ENCODE measurements at regions not wholly inside any gene's neighbourhood (a gene's known extent, or its start where the extent isn't known, plus 50 kb on each side); places are given as distances from the start of the nearest gene placed in this dataset.
"Not testable (repeated sequence)": the region's sequence is repeated elsewhere in the genome, so short reads cannot be mapped to it uniquely, and the experiment has no call there.

GRCh38 chr12:34305176-34305575, 282.9 kb downstream of the ALG10 start:
- no peak for DNase-seq

DNA sequence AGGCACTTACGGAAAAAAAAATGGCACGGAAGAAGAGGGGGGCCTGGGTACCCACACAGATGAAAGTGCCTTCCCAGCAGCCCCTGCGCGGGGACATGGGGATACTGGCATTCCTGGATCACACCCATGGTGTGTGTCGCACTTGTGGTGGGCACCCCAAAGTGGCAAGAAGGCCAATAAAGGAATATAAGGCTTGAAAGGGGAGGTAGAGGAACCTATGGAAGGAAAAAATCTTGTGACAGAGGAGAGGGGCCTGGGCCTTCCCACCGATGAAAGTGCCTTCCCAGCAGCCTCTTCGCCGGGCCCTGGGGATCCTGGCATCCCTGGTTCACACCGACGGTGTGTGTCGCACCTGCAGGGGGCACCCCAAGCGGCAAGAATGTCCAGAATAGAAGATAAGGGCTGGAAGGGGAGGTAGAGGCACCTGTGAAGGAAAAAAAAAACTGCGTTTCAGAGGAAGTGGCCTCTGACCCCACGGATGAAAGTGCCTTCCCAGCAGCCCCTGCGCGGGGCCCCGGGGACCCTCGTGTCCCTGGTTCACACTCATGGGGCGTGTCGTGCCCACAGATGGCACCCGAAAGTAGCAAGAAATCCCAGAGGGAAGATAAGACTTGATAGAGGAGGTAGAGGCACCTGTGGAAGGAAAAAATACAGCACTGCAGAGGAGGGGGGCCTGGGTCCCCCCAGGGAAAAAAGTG, 284.0 kb downstream of the ALG10 start:
- no peak for DNase-seq

- DNase-seq, result not testable (repeated sequence)
These were observed 287.8 kb downstream of the ALG10 start for GRCh38 chr12:34309806-34310804.

DNA sequence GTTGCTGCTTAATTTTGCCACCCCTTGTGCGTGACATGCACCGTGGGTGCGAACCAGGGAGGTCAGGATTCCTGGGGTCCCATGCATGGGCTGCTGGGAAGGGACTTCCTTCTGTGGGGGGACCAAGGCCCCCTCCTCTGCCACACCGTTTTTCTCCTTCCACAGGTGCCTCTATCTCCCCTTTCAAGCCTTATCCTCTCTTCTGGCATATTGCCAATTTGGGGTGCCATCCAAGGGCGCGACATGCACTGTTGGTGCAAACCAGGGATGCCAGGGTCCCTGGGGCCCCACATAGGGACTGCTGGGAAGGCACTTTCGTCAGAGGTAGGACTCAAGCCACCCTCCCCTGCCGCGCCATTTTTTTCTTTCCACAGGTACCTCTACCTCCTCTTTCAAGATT, 289.0 kb downstream of the ALG10 start:
- DNase-seq, result no peak

DNA sequence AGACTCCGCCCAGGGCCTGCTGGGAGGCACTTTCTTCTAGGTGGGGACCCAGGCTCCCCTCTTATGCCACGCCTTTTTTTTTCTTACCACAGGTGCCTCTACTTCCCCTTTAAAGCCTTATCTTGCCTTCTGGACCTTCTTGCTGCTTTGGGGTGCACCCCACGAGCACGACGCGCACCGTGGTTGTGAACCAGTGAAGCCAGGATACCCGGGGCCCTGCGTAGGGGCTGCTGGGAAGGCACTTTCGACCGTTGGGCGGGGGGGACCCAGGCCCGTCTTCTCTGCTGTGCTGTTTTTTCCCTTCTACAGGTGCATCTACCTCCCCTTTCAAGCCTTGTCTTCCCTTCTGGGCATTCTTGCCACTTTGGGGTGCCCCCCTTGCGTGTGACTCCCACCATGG, 305.4 kb downstream of the ALG10 start:
- no peak for DNase-seq

DNA sequence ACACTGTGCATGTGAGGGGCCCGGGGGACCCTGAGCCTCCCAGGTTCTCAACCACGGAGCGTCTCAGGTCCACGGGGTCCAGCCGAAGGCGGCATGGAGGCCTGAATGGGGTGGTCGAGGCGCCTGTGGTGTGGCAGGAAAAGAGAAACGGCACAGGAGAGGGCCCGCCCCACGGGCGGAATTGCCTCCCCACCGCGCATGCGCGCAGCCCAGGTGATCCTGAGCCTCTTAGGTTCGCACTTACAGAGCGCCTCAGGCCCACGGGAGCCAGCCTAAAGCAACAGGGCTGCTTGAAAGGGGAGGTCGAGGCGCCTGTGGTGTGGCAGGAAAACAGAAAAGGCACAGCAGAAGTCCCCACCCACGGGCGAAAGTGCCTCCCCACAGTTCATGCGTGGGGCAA, 311.0 kb downstream of the ALG10 start:
- no peak for DNase-seq

DNA sequence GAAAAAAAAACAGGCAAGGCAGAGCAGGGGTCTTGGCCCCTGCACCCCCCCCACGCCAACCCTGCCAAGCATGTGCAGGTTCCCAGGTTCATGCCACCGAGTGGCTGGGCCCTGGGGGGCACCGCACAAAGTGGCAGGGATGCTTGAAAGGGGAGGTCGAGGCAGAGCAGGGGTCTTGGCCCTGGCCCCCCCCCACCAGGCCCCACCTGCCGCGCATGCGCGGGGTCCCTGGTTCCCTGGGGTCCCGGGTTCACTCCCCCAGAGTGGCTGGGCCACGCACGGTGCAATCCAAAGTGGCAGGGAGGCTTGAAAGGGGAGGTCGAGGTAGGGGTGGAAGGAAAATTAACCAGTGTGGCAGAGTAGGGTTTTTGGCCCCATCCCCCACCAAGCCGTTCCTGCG, 312.2 kb downstream of the ALG10 start:
- DNase-seq, result no peak

DNA sequence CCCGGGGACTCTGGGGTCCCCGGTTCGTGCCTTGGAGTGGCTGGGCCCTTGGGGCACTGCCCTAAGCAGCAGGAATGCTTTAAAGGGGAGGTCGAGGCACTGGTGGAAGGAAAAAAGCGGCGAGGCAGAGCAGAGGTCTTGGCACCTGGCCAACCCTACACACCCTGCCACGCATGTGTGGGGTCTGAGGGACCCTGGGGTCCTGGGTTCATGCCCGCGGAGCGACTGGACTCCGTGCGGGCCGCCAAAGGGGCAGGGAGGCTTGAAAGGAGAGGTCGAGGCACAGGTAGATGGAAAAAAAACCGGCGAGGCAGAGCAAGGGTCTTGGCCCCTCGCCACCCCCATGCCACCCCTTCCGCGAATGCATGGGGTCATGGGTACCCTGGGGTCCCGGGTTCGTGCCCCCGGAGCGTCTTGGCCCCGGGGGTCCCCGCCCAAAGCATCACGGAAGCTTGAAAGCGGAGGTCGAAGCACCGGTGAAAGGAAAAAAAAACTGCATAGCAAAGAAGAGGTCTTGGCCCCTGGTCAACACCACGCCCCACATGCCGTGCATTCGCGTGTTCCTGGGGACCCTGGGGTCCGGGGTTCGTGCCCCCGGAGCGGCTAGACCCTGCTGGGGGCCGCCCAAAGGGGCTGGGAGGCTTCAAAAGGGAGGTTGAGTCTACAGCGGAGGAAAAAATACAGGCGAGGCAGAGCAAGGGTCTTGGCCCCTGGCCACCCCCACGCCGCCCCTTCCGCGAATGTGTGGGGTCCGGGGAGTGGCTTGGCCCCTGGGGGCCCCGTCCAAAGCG, 312.9 kb downstream of the ALG10 start:
- DNase-seq, result no peak

DNA sequence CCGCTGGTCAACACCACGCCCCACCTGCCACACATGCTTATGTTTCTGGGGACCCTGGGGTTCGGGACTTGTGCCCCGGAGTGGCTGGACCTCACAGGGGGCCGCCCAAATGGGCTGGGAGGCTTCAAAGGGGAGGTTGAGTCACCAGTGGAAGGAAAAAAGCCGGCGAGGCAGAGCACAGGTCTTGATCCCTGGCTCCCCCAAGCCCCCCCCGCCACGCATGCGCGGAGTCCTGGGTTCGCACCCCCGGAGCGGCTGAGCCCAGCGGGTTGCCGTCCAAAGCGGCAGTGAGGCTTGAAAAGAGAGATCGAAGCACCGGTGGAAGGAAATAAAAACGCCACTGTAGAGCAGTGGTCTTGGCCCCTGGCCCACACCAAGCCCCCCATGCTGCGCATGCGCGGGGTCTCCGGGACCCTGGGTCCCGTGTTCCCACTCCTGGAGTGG, 313.5 kb downstream of the ALG10 start:
- DNase-seq, result no peak

GRCh38 chr12:34336619-34337465, 314.5 kb downstream of the ALG10 start:
- DNase-seq, result no peak

- no peak for DNase-seq
These were observed 316.5 kb downstream of the ALG10 start for GRCh38 chr12:34338751-34339150.

- DNase-seq, result no peak
These were observed 317.6 kb downstream of the ALG10 start for GRCh38 chr12:34339922-34340321.

DNA sequence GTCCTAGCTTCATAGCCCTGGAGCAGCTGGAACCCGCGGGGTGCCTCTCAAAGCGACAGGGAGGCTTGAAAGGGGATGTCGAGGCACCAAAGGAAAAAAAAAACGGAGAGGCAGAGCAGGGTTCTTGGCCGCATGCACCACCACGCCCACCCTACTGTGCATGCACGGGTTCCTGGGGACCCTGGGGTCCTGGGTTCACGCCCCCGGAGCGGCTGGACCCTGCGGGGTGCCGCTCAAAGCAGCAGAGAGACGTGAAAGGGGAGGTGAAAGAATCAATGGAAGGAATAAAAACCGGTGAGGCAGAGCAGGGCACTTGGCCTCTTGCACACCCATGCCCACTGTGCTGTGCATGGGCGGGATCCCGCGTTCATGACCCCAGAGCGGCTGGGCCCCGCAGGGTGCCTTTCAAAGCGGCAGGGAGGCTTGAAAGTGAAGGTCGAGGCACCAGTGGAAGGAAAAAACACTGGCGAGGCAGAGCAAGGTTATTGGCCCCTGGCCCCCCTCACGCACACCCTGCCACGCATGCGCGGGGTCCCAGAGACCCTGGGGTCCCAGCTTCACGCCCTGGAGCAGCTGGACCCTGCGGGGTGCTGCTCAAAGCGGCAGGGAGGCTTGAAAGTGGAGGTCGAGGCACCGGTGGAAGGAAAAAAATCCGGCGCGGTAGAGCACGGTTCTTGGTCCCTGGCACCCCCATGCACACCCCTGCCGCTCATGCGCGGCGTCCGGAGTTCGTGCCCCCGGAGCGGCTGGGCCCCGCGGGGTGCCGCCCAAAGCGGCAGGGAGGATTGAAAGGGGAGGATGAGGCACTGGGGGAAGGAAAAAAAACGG, 318.5 kb downstream of the ALG10 start:
- DNase-seq, result no peak

- no peak for DNase-seq
These were observed 319.1 kb downstream of the ALG10 start for GRCh38 chr12:34341362-34341733.

GRCh38 chr12:34342048-34342447, 319.8 kb downstream of the ALG10 start:
- no peak for DNase-seq

- no peak for DNase-seq
These were observed 321.0 kb downstream of the ALG10 start for GRCh38 chr12:34343345-34343744.

- no peak for DNase-seq
These were observed 321.5 kb downstream of the ALG10 start for GRCh38 chr12:34343766-34344165.

- DNase-seq, result no peak
These were observed 322.7 kb downstream of the ALG10 start for GRCh38 chr12:34344851-34345522.

- DNase-seq, result no peak
These were observed 323.5 kb downstream of the ALG10 start for GRCh38 chr12:34345801-34346200.

DNA sequence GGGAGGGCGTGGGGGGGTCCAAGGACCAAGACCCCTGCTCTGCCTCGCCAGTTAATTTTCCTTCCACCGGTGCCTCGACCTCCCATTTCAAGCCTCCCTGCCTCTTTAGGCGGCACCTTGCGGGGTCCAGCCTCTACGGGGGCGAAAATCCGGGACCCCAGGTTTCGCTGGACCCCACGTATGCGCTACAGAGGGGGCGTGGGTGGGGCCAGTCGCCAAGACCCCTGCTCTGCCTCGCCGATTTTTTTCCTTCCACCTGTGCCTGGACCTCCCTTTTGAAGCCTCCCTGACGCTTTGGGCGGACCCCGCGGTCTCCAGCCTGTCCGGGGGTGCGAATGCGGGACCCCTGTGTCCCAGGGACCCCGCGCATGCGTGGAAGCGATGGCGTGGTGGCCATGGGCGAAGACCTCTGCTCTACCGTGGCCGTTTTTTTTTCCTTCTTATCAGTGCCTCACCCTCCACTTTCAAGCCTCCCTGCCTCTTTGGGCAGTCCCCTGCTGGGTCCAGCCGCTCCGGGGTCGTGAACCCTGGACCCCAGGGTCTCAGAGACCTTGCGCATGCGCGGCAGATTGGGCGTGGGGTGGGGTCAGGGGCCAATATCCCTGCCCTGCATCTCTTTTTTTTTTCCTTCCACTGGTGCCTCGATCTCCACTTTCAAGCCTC, 324.2 kb downstream of the ALG10 start:
- no peak for DNase-seq
